ENCODE measurements at regions not wholly inside any gene's neighbourhood (a gene's known extent, or its start where the extent isn't known, plus 50 kb on each side); places are given as distances from the start of the nearest gene placed in this dataset.

GRCh38 chr21:19844334-19844733 is 1153.9 kb upstream of the NCAM2 start:
- TF ChIP-seq CTCF (IDR thresholded peaks at IDR 0.05): no peak
- no peak for TF ChIP-seq POLR2AphosphoS5 (IDR thresholded peaks at IDR 0.05)
